Liver (tissue), 8 donors: ENCODE measurements at regions not wholly inside any gene's neighbourhood (a gene's known extent, or its start where the extent isn't known, plus 50 kb on each side); places are given as distances from the start of the nearest gene placed in this dataset.

Experiments
- DNase-seq: peaks from one replicate; pipeline ENCODE4 v3.0.0-alpha.2; 2017; ENCODE audit warnings: low spot score
- H3K27ac ChIP-seq, 2 donors: one replicate each; pipeline ENCODE4 v1.7.0; 2013; ENCODE audit warnings: inconsistent platforms in 2 of 2, low read length in 2 of 2, control low read depth in 1 of 2, low read depth in 1 of 2, mild to moderate bottlenecking in 1 of 2
- H3K27me3 ChIP-seq, 4 donors: one replicate each; pipeline versions ENCODE4 v1.6.1 to v1.7.0; 2013; ENCODE audit warnings: low read length in 3 of 4, inconsistent platforms in 1 of 4, mild to moderate bottlenecking in 1 of 4, moderate library complexity in 1 of 4; ENCODE audit not compliant: control insufficient read depth in 4 of 4, insufficient read depth in 4 of 4
- H3K36me3 ChIP-seq, 4 donors: one replicate each; pipeline versions ENCODE4 v1.6.1 to v1.7.0; 2013; ENCODE audit warnings: low read length in 3 of 4, mild to moderate bottlenecking in 3 of 4, low read depth in 1 of 4, moderate library complexity in 1 of 4; ENCODE audit not compliant: control insufficient read depth in 4 of 4, insufficient read depth in 3 of 4
- H3K4me1 ChIP-seq, 4 donors: one replicate each; pipeline versions ENCODE4 v1.6.1 to v1.7.0; 2013; ENCODE audit warnings: low read length in 3 of 4, mild to moderate bottlenecking in 3 of 4, moderate library complexity in 1 of 4; ENCODE audit not compliant: control insufficient read depth in 4 of 4, insufficient read depth in 4 of 4
- H3K4me3 ChIP-seq, 3 donors: one replicate each; pipeline versions ENCODE4 v1.6.1 to v1.7.0; 2013; ENCODE audit warnings: low read length in 3 of 3, control low read depth in 1 of 3, low read depth in 1 of 3, mild to moderate bottlenecking in 1 of 3
- H3K9ac ChIP-seq, 2 donors: one replicate each; pipeline ENCODE4 v1.7.0; 2013; ENCODE audit warnings: low read length in 2 of 2, mild to moderate bottlenecking in 2 of 2, moderate library complexity in 2 of 2, control low read depth in 1 of 2, low read depth in 1 of 2
- H3K9me3 ChIP-seq, 4 donors: one replicate each; pipeline versions ENCODE4 v1.6.1 to v1.7.0; 2013; ENCODE audit warnings: low read length in 3 of 4; ENCODE audit not compliant: control insufficient read depth in 4 of 4
- ATF3 ChIP-seq: IDR thresholded peaks from 2 replicates; pipeline ENCODE4 v1.6.1; 2016; ENCODE audit warnings: antibody characterized with exemption
- CTCF ChIP-seq: fragments of 150-350 bp; IDR thresholded peaks from 2 replicates; pipeline ENCODE4 v1.5.1; 2017; ENCODE audit warnings: improper control_type of control experiment, low read depth, low read length; ENCODE audit not compliant: missing input control
- FOXA1 ChIP-seq: IDR thresholded peaks from 2 replicates; pipeline ENCODE4 v1.6.1; 2016; ENCODE audit warnings: antibody characterized with exemption
- FOXA2 ChIP-seq: IDR thresholded peaks from 2 replicates; pipeline ENCODE4 v1.6.1; 2016; ENCODE audit warnings: antibody characterized with exemption
- GABPA ChIP-seq, 2 donors: IDR thresholded peaks in 1 of 2; conservative IDR thresholded peaks in 1 of 2; 2 replicates each; pipeline ENCODE4 v1.6.1; 2016; ENCODE audit warnings: antibody characterized with exemption in 2 of 2, mild to moderate bottlenecking in 1 of 2, moderate library complexity in 1 of 2
- HNF4A ChIP-seq, 2 donors: conservative IDR thresholded peaks; 2 replicates each; pipeline ENCODE4 v1.6.1; 2016; ENCODE audit warnings: antibody characterized with exemption in 2 of 2, mild to moderate bottlenecking in 2 of 2
- HNF4G ChIP-seq: IDR thresholded peaks from 2 replicates; pipeline ENCODE4 v1.6.1; 2016; ENCODE audit warnings: antibody characterized with exemption
- JUND ChIP-seq, 2 donors: IDR thresholded peaks; 2 replicates each; pipeline ENCODE4 v1.6.1; 2016; ENCODE audit warnings: antibody characterized with exemption in 2 of 2
- MAX ChIP-seq: IDR thresholded peaks from 2 replicates; pipeline ENCODE4 v1.6.1; 2016; ENCODE audit warnings: antibody characterized with exemption
- NR2F2 ChIP-seq: IDR thresholded peaks from 2 replicates; pipeline ENCODE4 v1.6.1; 2016; ENCODE audit warnings: antibody characterized with exemption
- RAD21 ChIP-seq, 2 donors: IDR thresholded peaks; 2 replicates each; pipeline ENCODE4 v1.6.1; 2016; ENCODE audit warnings: antibody characterized with exemption in 2 of 2, mild to moderate bottlenecking in 2 of 2
- REST ChIP-seq: IDR thresholded peaks from 2 replicates; pipeline ENCODE4 v1.6.1; 2016; ENCODE audit warnings: antibody characterized with exemption, mild to moderate bottlenecking
- RXRA ChIP-seq, 2 donors: IDR thresholded peaks; 2 replicates each; pipeline ENCODE4 v1.6.1; 2017 to 2018; ENCODE audit warnings: antibody characterized with exemption in 2 of 2, mild to moderate bottlenecking in 1 of 2
- TAF1 ChIP-seq: conservative IDR thresholded peaks from 2 replicates; pipeline ENCODE4 v1.6.1; 2016; ENCODE audit warnings: antibody characterized with exemption, mild to moderate bottlenecking
- YY1 ChIP-seq: IDR thresholded peaks from 2 replicates; pipeline ENCODE4 v1.6.1; 2016; ENCODE audit warnings: antibody characterized with exemption, mild to moderate bottlenecking
- ZBTB33 ChIP-seq: IDR thresholded peaks from 2 replicates; pipeline ENCODE4 v1.6.1; 2016; ENCODE audit warnings: antibody characterized with exemption
- WGBS: extraction: QIAGEN DNeasy Blood & Tissue Kit; methylation state at CpG from one replicate; pipeline ENCODE4 v1.1.7; 2013; 5-methylcytosine and 5-hydroxymethylcytosine counted together
- donor health status: healthy.
- donor health status: healthy.
- donor health status: healthy.
- donor health status: healthy.
- donor health status: healthy.

GRCh38 chr20:48393311-48393685 is 434.5 kb downstream of the PREX1 start:
- Histone ChIP-seq H3K4me1 (no peaks in the 10 kb centered on the region), H3K9me3 (no peaks in the 10 kb centered on the region), H3K4me3 (no peak overlapping the region), H3K9ac (no peak overlapping the region), H3K27me3 (no peaks in the 10 kb centered on the region), H3K27ac (no peak overlapping the region), H3K36me3 (no peaks in the 10 kb centered on the region)
- 93% methylated on average over 8 of the region's 8 CpGs for WGBS
- TF ChIP-seq RAD21 (IDR thresholded peaks at IDR 0.05) (no peak), CTCF (no peak), FOXA2 (no peak), REST (no peak), RXRA (IDR thresholded peaks at IDR 0.05) (no peak), HNF4A (conservative IDR thresholded peaks at IDR 0.05) (no peak), JUND (IDR thresholded peaks at IDR 0.05) (no peak), MAX (no peak)
- DNase-seq, result no peak

- H3K4me3 ChIP-seq, result no peak overlapping the region
- TF ChIP-seq FOXA1, result no peak
- TF ChIP-seq JUND (IDR thresholded peaks at IDR 0.05), result no peak
- TF ChIP-seq NR2F2, result no peak
- TF ChIP-seq RAD21 (IDR thresholded peaks at IDR 0.05), result no peak
- no peak for TF ChIP-seq YY1
- no peak for TF ChIP-seq GABPA (IDR thresholded peaks at IDR 0.05 in 1 of 2, conservative IDR thresholded peaks at IDR 0.05 in 1 of 2)
- H3K27ac ChIP-seq, result no peak overlapping the region
- no peaks in the 10 kb centered on the region for H3K27me3 ChIP-seq
- H3K36me3 ChIP-seq, result no peaks in the 10 kb centered on the region
- H3K4me1 ChIP-seq, result no peaks in the 10 kb centered on the region
- H3K9ac ChIP-seq, result no peak overlapping the region
- DNase-seq, result no peak
- no peaks in the 10 kb centered on the region for H3K9me3 ChIP-seq
- 92% methylated on average over 13 of the region's 13 CpGs for WGBS
These were observed 435.1 kb downstream of the PREX1 start for GRCh38 chr20:48392407-48393310.

GRCh38 chr20:48390981-48391380 is 436.8 kb downstream of the PREX1 start:
- no peaks in the 10 kb centered on the region for H3K9me3 ChIP-seq
- no peak for DNase-seq
- H3K4me3 ChIP-seq, result no peak overlapping the region
- no peaks in the 10 kb centered on the region for H3K27me3 ChIP-seq
- no peak overlapping the region for H3K27ac ChIP-seq
- H3K9ac ChIP-seq, result no peak overlapping the region
- no peaks in the 10 kb centered on the region for H3K4me1 ChIP-seq
- H3K36me3 ChIP-seq, result no peaks in the 10 kb centered on the region
- no peak for TF ChIP-seq RAD21 (IDR thresholded peaks at IDR 0.05)
- TF ChIP-seq HNF4G, result no peak
- no peak for TF ChIP-seq TAF1
- TF ChIP-seq GABPA (IDR thresholded peaks at IDR 0.05 in 1 of 2, conservative IDR thresholded peaks at IDR 0.05 in 1 of 2), result no peak
- TF ChIP-seq ZBTB33, result no peak
- no peak for TF ChIP-seq NR2F2
- no peak for TF ChIP-seq JUND (IDR thresholded peaks at IDR 0.05)
- no peak for TF ChIP-seq MAX
- no peak for TF ChIP-seq FOXA1
- TF ChIP-seq FOXA2, result no peak
- TF ChIP-seq ATF3, result no peak
- TF ChIP-seq YY1, result no peak
- no peak for TF ChIP-seq RXRA (IDR thresholded peaks at IDR 0.05)
- no peak for TF ChIP-seq HNF4A (conservative IDR thresholded peaks at IDR 0.05)
